HG03025 (cell line): ENCODE measurements at regions not wholly inside any gene's neighbourhood (a gene's known extent, or its start where the extent isn't known, plus 50 kb on each side); places are given as distances from the start of the nearest gene placed in this dataset.

ENCODE experiments used
- ATAC-seq: cut with Tn5 transposase; IDR thresholded peaks from one replicate; pipeline ENCODE4 v1.9.1; 2021; ENCODE audit warnings: mild to moderate bottlenecking, moderate library complexity; ENCODE audit not compliant: unreplicated experiment, low FRiP score

DNA sequence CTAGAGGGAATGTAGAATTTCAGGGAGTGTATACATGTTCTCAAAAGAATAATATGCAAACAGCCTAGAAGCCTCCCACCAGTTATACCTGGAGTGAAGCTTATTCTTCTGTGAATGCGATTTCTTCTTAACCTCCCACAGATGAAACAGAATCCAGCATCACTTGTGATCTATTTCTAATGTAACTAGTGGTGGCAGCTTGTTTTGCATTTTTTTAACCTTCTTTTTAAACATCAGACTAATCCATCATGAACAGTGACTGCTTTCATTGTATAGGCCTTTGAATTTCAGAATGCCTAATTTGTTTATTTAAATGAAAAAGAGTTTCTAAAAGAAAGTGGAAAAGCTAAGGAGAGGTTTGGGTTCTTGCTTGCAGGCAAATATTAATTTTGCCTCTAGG is 85.7 kb upstream of the EPHA4 start:
- ATAC-seq, result no peak

DNA sequence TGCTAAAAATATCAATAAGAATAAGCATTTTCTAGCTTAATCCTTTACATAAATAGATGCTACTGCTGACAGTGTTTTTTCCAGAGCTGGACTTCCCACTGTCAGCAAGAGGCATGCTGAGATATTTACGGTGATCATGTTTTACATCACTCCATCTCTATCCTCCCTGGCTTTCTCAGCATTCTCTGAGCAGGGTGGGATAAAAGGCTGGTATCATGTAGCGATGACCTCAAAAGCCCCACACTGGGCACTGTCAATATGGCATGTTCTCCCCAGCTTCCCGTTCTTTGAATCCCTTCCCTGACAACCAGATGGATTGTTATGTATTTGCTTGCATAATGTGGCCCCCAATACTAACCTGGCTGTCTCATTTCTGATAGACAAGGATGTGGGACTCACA is 83.2 kb upstream of the EPHA4 start:
- ATAC-seq, result no peak

DNA sequence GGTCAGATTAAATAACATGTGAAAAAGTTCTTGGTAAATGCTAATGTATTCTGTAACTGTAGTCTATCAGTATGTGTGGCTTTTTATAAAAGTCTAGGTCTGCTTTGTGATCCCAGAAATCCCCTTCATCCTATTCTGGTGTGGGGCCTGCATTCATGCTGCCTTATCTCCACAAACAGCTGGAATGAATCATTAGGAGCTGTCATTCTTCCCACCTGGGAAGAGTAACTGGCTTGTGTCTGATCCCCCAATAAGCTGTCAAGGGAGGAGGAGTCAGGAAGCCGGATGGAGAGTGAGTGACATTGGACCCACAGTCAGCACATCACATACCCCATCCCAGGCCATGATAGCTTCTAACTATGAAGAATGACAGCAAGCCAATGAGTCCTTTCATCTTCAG is 81.1 kb upstream of the EPHA4 start:
- ATAC-seq, result no peak

DNA sequence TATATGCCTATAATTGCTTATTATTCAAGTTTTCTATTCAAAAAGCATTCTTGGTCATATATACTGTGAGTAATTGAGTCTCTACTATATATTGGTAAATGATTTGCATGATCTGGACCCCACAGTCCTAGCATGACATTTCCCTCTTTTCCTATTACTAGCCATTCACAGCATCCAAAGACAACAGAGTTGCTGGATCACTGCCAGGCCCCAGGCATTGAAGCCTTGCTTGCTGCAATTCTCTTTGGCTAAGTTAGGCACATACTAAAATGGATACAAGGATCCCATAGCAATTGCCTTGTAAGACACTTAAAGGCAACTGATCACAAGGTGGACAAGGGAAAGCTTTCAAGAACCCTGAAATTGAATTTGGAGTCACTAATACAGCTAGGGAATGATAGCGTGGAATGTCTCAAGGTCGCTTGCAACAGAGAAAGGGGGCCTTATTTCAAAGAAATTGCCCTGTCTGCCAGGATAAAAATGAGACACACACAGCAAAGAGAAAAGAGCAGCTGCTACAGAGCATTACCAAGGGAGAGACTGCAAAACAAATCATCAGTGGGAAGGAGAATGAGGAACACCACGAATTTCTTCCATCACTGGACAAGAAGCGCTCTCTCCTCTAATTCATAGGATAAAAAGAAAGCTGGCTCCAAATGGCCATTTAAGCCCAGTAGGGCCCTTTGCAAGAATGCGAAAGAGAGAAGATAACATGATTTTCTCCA is 77.1 kb upstream of the EPHA4 start:
- no peak for ATAC-seq

DNA sequence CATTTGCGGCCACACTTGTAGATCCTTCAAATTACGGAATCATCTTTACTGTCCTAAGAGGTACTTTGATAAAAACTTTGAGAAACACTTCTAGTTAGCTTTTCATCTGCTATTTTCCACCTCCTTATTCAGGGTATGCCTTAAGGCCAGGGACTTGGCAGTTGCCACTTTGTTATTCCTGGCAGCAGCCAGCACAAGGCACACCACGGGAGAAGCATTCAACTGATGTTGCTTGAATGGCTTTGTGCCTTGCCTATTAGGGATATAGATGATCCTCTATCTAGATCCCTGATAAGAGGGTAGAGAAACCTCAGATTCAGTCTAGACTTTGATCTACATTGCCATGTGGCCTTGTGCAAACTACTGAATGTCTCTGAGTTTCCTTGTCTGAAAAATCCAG is 70.3 kb upstream of the EPHA4 start:
- no peak for ATAC-seq

DNA sequence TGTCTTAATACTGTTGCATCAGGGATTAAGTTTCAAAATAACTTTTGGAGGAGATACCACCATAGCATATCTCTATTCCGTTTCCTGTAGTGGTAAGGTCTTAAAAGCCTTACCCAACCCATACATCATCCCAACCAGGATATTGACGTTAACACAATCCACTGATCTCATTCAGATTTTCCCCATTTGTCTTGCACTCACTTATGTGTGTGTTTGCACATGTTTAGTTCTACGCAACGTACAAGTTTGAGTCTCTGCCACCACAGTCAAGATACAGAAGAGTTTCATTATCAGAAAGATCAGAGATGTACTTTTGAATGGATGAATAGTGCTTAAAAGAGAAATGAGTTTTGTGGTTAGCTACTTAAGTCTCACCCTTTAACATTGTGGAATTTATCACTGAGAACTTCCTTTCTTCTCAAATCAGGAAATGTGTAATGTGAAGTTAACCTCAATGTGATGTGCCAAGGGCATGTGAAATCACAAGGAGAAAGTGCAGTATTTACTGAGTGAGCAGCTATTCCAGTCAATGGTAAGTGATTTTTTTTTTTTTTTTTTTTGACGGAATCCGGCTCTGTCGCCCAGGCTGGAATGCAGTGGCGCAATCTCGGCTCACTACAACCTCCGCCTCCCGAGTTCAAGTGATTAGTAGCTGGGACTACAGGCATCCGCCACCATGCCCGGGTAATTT is 69.2 kb upstream of the EPHA4 start:
- no peak for ATAC-seq

DNA sequence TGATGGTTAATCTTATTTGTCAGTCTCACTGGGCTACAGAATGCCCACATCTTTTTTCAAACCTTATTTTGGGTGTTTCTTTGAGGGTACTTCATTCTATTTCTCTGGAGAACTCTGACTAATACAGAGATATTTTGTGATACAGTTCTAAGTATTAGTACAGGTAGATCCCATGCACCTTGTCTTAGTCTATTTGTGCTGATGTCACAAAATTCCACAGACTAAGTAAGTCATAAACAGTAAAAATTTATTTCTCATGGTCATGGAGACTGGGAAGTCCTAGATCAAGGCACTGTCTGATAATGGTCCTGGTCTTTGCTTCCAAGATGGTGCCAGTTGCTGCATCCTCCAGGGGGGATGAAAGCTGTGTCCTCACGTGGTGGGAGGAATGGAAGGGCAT is 68.6 kb upstream of the EPHA4 start:
- ATAC-seq, result no peak

DNA sequence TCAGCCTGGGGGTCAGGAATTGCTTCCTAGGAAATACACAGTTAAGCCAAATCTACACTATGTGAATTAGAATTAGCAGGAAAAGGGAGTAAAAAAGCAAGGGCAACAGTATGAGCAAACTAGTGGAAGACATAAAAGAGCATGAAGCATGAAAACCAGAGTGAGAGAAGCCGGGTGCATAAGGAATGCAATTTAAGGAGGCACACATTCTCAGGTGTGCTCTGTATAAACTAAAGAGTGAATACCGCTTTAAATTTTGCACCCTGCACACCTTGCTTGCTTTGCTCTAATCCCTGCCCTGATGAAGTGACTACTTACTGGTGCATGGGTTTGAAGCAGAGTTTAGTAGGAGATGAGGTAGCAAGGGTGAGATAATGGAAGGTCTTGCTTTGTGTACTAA is 65.7 kb upstream of the EPHA4 start:
- no peak for ATAC-seq

DNA sequence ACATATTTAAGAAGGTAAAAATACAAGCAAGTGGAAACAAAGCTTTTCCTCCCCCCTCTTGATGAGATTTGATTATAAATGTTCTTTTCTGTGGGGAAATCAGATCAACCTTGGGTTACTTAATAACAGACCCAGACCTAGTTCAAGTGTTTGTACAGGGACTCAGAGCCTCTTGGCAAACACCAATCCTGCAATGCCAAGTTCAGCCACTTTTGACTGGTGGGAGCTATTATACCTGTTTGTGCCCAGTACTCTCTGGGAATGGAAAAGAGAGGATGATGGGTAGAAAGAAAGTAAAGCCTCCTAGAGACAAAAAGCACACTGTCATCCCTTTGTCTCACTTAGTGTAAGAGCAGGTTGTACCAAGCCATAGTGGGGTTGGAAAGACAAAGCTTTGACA is 63.8 kb upstream of the EPHA4 start:
- no peak for ATAC-seq

DNA sequence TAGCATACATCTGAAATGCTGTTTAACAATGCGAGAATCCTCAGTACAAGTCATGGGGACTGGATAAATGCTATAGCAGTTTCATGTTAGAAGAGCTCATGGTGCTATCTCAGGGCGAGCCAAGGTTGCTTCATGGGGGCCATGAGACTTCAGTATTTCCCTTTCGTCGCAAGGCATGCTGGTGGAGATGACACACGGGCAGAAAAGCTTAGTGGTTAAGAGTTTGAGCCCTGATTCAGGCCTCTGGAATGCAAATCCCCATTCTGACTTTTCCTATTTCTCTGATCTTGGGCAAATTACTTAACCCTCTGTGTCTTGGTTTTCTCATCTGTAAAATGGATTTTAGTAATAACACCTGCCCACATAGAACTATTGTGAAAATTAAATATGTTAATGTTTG is 57.4 kb upstream of the EPHA4 start:
- ATAC-seq, result no peak

DNA sequence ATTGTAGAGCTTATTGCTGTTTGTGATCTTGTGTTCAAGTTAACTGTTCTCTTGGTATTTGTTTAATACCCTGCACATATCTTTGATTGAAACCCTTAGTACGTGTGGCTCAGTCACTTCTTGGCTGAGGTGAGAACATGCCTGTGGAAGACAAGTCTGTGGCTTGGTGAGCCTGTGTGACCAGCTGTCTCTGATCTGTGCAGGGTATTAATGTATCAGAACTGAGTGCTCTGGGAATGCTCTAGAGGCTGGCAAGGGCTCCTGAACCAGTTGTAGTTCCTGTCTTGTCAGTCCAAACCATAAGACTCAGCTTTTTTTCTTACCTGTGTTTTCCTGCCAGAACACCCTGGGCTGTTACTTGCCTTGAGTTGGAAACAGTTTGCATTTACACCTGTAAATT is 52.4 kb upstream of the EPHA4 start:
- ATAC-seq, result no peak
